Upper lobe of right lung (tissue), 1 donor: ENCODE measurements at regions not wholly inside any gene's neighbourhood (a gene's known extent, or its start where the extent isn't known, plus 50 kb on each side); places are given as distances from the start of the nearest gene placed in this dataset.

Experiments used
- ATAC-seq: fragments of 200-7000 bp; cut with Tn5 transposase; one replicate; pipeline ENCODE4 v1.9.1; 2020; ENCODE audit warnings: mild to moderate bottlenecking, moderate library complexity
- DNase-seq: peaks from one replicate; pipeline ENCODE4 v3.0.0-alpha.2; 2020
- H3K27ac ChIP-seq: fragments of 200-600 bp; one replicate; pipeline ENCODE4 v1.8.0; 2022
- H3K27me3 ChIP-seq: fragments of 200-600 bp; one replicate; pipeline ENCODE4 v1.8.0; 2022; ENCODE audit warnings: mild to moderate bottlenecking
- H3K36me3 ChIP-seq: fragments of 200-600 bp; one replicate; pipeline ENCODE4 v1.8.0; 2022
- H3K4me1 ChIP-seq: fragments of 200-600 bp; one replicate; pipeline ENCODE4 v1.8.0; 2022
- H3K4me3 ChIP-seq: fragments of 200-600 bp; one replicate; pipeline ENCODE4 v1.8.0; 2022; ENCODE audit warnings: mild to moderate bottlenecking
- H3K9me3 ChIP-seq: fragments of 200-600 bp; one replicate; pipeline ENCODE4 v1.8.0; 2022
- CTCF ChIP-seq: fragments of 200-600 bp; IDR thresholded peaks from one replicate; pipeline ENCODE4 v1.8.0; 2022; ENCODE audit warnings: antibody characterized with exemption
- intact Hi-C: fragments of 100-400 bp; cut with DNase I; formaldehyde crosslinking; loops from one replicate; pipeline ENCODE4 v1.11.0; 2022
- donor health status: DM: no; HTN: yes; CAD: no; lungs with severe emphysema.

DNA sequence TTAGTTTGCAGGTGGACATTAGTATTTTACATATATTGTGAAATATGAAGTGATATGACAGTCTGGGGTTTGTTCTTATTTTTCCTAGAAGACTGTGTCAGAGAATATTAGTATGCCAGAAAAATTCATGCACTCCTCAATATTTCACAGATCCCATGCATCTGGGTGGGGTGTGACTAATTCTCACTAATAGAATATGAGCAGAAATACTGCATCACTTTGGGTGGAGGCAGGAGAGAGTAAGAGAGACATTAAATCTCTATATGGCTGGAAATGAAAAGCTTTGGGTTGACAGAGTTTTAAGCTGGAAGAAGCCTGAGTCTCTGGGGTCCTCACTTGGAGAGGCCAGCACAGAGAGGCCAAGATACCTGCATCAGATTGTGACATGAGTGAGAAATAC lies 101.3 kb upstream of the DPH6 start:
- intact Hi-C loops: no loop called here
- no peak for ATAC-seq

DNA sequence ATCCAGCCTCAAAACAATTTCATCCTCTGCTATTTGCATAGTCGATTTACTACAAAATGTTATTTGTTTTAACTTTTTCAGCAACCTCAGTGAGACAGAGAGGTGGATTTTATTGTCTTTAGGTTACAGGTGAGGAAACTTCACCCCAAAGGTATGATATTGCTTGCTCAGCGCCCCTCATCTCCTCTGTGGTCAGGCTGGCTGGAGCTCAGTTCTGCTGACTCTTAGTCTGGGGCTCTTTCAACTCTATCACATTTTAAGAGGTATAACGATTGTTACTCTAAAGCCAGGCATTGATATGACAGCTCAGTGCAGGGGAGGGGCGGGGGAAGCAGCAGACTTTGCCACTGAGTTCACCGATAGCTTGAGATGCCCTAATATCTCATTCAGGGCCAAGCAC lies 103.0 kb upstream of the DPH6 start:
- intact Hi-C loops: no loop called here
- DNase-seq: no peak
- Histone ChIP-seq H3K9me3 (no peaks in the 10 kb centered on the region), H3K27ac (no peak overlapping the region), H3K36me3 (no peaks in the 10 kb centered on the region), H3K4me3 (no peak overlapping the region), H3K27me3 (no peaks in the 10 kb centered on the region), H3K4me1 (no peaks in the 10 kb centered on the region)
- no peak for TF ChIP-seq CTCF
- ATAC-seq: no peak

More for the DNA sequence above, 101.3 kb upstream of the DPH6 start:
- no peak overlapping the region for H3K27ac ChIP-seq
- H3K4me3 ChIP-seq: no peak overlapping the region
- DNase-seq: no peak
- no peaks in the 10 kb centered on the region for H3K27me3 ChIP-seq
- no peaks in the 10 kb centered on the region for H3K9me3 ChIP-seq
- no peak for TF ChIP-seq CTCF
- H3K4me1 ChIP-seq: no peaks in the 10 kb centered on the region
- H3K36me3 ChIP-seq: no peaks in the 10 kb centered on the region

DNA sequence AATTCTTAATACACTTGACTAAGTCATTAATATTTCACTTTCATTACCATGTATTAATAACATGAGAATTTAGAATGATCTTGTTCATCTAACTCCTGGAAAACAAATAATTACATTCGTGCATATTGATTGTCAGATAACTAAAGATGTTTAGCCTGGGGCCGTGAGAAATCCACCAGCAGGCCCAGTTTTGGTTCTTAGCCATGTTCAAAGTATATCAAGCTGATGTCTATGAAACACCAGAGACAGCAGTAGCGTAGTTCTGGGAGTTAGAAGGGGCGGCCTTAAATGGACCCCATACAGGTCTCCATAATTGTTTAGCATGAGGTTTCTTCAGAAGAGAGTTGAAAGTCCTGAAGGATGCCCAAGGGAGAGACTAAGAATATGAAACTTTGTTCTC lies 103.6 kb upstream of the DPH6 start:
- intact Hi-C loops: no loop called here
- no peak for ATAC-seq
- DNase-seq: no peak
- Histone ChIP-seq H3K4me3 (no peak overlapping the region), H3K27ac (no peak overlapping the region), H3K27me3 (no peaks in the 10 kb centered on the region), H3K4me1 (no peaks in the 10 kb centered on the region), H3K36me3 (no peaks in the 10 kb centered on the region), H3K9me3 (no peaks in the 10 kb centered on the region)
- no peak for TF ChIP-seq CTCF

DNA sequence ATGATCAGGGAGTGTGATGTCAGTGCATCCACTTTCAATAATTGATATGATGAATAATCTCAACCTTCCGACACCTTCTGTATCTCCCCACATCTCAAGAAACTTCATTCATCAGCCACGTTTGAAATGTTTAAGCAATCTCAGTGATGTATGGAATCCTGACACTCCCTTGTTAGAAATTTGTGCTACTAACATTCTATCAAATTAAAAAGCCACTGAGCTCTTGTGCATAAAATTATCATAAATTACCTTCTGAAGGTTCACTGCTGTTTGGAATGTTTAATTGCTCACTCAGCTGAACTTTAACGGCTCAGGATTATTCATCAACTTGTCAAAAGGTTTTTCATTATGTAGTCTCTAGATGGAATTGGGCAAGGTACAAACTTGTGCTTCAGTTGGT lies 108.4 kb upstream of the DPH6 start:
- Histone ChIP-seq H3K27ac (no peak overlapping the region), H3K9me3 (no peaks in the 10 kb centered on the region), H3K36me3 (no peaks in the 10 kb centered on the region), H3K4me3 (no peak overlapping the region), H3K4me1 (no peaks in the 10 kb centered on the region), H3K27me3 (no peaks in the 10 kb centered on the region)
- no peak for DNase-seq
- intact Hi-C loops: no loop called here
- TF ChIP-seq CTCF: no peak
- no peak for ATAC-seq

- intact Hi-C loops: no loop called here
- Histone ChIP-seq H3K36me3 (no peaks in the 10 kb centered on the region), H3K4me1 (no peaks in the 10 kb centered on the region), H3K27ac (no peak overlapping the region), H3K9me3 (no peaks in the 10 kb centered on the region), H3K4me3 (no peak overlapping the region), H3K27me3 (no peaks in the 10 kb centered on the region)
- ATAC-seq: no peak
- DNase-seq: no peak
- TF ChIP-seq CTCF: no peak
These were observed 111.8 kb upstream of the DPH6 start for GRCh38 chr15:35657679-35658311.

DNA sequence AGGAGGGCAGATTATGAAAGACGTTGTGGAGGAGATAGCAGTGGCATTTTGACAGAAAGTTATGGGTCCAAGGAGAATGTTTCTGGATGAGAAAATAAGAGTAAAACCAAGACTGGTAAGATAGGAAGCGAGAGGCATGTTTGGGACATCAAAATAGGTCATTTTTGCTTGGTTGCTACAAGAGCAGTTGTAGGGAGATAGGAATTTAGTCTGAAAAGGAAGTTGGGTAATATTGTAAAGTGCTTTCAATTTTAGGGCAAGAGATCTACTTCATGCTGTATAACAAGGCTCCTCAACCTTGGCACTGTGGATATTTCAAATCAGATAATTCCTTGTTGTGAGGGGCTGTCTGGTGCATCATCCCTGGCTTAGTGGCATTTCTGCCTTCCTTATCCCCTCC lies 118.0 kb upstream of the DPH6 start:
- Histone ChIP-seq H3K9me3 (no peaks in the 10 kb centered on the region), H3K27me3 (no peaks in the 10 kb centered on the region), H3K4me1 (peaks cover 12% of the 10 kb centered on the region), H3K36me3 (no peaks in the 10 kb centered on the region), H3K27ac (no peak overlapping the region), H3K4me3 (no peak overlapping the region)
- ATAC-seq (no peak), DNase-seq (no peak)
- no peak for TF ChIP-seq CTCF
- intact Hi-C loops: no loop called here
